AG08395 (cell line): ENCODE measurements at regions not wholly inside any gene's neighbourhood (a gene's known extent, or its start where the extent isn't known, plus 50 kb on each side); places are given as distances from the start of the nearest gene placed in this dataset.
"Not testable (repeated sequence)": the region's sequence is repeated elsewhere in the genome, so short reads cannot be mapped to it uniquely, and the experiment has no call there.

ENCODE experiments used
- DNase-seq: peaks from one replicate; pipeline ENCODE4 v3.0.0; 2012; ENCODE audit warnings: mixed read lengths, low spot score

- DNase-seq, result no peak
Observed at GRCh38 chr2:105494683-105495425, 96.0 kb upstream of the FHL2 start.

- no peak for DNase-seq
Observed at GRCh38 chr2:105490956-105491355, 92.1 kb upstream of the FHL2 start.

- no peak for DNase-seq
Observed at GRCh38 chr2:105490204-105490603, 91.4 kb upstream of the FHL2 start.

GRCh38 chr2:105489168-105489878 is 90.5 kb upstream of the FHL2 start:
- DNase-seq, result no peak

- DNase-seq, result no peak
Observed at GRCh38 chr2:105488285-105488684, 89.4 kb upstream of the FHL2 start.

GRCh38 chr2:105487142-105488069 is 88.6 kb upstream of the FHL2 start:
- peak; percentile 86 for DNase-seq

GRCh38 chr2:105486762-105487141 is 87.9 kb upstream of the FHL2 start:
- DNase-seq, result no peak

GRCh38 chr2:105478670-105479069 is 79.8 kb upstream of the FHL2 start:
- DNase-seq, result no peak

GRCh38 chr2:105477050-105477620 is 78.3 kb upstream of the FHL2 start:
- not testable (repeated sequence) for DNase-seq

- no peak for DNase-seq
Observed at GRCh38 chr2:105473011-105473410, 74.2 kb upstream of the FHL2 start.

- DNase-seq, result no peak
Observed at GRCh38 chr2:105470979-105471378, 72.1 kb upstream of the FHL2 start.

GRCh38 chr2:105469781-105470180 is 70.9 kb upstream of the FHL2 start:
- DNase-seq, result no peak

GRCh38 chr2:105468582-105469042 is 69.8 kb upstream of the FHL2 start:
- DNase-seq, result no peak

GRCh38 chr2:105464325-105464724 is 65.5 kb upstream of the FHL2 start:
- no peak for DNase-seq

- no peak for DNase-seq
Observed at GRCh38 chr2:105460048-105460732, 61.3 kb upstream of the FHL2 start.

- no peak for DNase-seq
Observed at GRCh38 chr2:105458076-105458475, 59.2 kb upstream of the FHL2 start.

- peak; percentile 97 for DNase-seq
Observed at GRCh38 chr2:105455488-105456003, 56.7 kb upstream of the FHL2 start.

GRCh38 chr2:105454801-105455485 is 56.1 kb upstream of the FHL2 start:
- peak; percentile 62 for DNase-seq

GRCh38 chr2:105451571-105452166 is 52.8 kb upstream of the FHL2 start:
- DNase-seq, result no peak

- no peak for DNase-seq
Observed at GRCh38 chr2:105450471-105450870, 51.6 kb upstream of the FHL2 start.
